HG03469 (cell line): ENCODE measurements at regions not wholly inside any gene's neighbourhood (a gene's known extent, or its start where the extent isn't known, plus 50 kb on each side); places are given as distances from the start of the nearest gene placed in this dataset.
"Not testable (repeated sequence)": the region's sequence is repeated elsewhere in the genome, so short reads cannot be mapped to it uniquely, and the experiment has no call there.

Experiments used
- ATAC-seq: cut with Tn5 transposase; IDR thresholded peaks from one replicate; pipeline ENCODE4 v1.9.1; 2021; ENCODE audit warnings: mild to moderate bottlenecking, moderate library complexity, moderate number of reproducible peaks; ENCODE audit not compliant: unreplicated experiment

DNA sequence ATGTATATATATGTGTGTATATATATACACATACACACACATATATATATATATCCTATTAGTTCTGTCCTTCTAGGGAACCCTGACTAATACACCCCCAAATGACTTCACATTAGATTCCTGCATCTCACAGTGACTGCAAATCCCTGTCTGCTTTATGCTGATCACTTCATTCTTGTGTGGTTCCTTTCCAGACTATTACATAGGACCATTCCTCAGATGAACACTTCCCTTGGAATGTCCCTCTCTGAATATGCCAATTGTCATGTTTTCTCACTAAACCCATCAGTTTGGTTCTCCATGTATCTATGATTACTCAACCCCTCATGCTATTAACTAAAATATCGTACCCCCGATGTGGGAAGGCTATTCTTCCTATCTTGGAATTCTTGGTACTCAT lies 605.2 kb upstream of the NR3C2 start:
- no peak for ATAC-seq

DNA sequence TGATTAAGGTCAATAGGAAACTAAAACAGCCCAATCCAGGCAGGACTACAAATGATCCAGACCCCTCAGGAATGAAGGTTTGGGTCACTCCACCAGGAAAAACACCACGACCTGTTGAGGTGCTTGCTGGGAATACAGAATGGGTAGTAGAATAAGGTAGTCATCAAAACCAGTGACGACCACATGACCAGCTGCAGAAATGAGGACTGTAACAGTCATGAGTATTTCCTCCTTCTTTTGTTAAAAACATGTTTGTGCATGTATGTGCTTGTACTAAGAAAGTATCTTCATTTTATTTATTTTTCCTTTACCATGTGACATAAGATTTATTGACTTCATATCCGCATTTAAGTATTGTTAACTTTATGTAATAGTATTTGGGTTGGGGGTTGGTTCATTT lies 603.5 kb upstream of the NR3C2 start:
- no peak for ATAC-seq

DNA sequence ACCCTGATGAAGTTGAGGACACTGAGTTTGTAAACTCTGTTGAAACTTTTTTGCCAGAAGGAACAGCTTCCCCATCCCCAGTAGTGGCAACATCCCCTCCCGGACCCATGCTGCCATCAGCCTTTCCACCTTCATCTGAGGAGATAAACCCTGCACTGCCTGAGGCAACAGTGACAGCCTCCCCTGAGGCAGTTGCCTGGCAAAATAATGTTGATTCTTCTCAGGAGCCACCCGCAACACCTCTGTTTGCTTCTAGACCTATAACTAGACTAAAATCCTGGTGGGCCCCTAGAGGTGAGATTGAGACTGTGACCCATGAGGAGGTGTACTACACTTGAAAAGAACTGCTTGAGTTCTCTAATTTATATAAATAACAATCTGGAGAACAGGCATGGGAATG lies 597.6 kb upstream of the NR3C2 start:
- ATAC-seq = not testable (repeated sequence)

DNA sequence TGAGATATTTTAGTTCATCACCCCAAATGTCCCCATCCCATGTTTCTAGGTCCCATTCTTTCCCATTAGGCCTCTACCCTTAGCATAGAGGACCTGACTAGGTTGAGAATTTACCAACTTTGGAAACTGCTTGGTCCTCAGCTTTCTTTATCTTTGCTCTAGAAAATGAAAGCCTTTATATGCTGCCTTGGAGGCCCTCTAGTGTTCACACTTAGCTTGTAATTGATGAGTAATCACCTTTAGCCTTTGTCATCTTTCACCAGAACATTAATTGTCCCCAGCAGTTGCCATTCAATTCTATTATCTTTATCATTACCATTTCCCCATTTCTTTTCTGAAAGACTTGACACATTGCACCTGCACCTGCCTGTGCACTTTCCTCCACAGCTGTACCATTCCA lies 589.2 kb upstream of the NR3C2 start:
- ATAC-seq = no peak

DNA sequence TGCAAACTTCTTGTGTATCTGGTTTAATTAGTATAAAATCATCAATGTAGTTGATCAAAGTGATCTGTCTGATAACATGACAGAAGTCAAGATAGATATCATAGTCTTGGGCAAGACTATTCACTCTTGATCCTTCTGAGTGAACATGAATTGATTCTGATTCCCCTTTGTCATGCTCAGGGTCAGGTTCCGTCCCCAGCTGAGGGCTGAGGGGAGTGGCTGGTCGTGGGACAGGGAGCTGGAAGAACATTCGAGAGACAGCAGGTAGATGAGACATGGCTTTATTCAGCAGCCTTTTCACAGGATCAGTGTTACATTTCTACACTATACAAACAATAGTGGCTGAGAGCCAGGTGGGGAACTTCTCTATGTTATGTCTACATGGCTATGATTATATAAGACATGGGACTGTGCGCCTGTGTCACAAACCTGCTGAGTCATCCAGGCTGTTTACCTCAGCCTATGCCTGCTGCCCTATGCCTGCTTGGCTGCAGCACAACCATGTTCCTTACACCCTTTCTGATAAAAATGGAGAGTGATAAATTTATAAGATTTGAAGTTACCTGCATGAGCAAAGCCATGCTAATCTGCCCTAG lies 586.9 kb upstream of the NR3C2 start:
- no peak for ATAC-seq

DNA sequence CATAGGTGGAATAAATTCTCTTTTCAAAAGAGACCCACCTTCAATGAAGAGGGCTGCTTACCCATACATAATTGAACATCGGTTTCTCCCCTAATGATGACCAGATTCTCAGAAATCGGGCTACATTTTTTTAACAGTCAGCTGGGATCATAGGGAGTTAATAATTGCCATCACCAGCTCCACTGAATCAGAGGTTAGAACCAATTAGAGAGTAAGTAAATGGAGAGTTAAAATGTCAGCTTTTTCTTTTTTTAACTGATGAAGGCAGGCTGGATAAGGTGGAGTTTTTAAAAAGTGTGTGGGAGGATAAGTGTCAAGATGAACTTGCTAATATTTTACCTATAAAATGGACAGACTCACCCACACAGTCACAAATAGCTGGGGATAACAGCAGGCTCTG lies 584.5 kb upstream of the NR3C2 start:
- ATAC-seq = no peak

DNA sequence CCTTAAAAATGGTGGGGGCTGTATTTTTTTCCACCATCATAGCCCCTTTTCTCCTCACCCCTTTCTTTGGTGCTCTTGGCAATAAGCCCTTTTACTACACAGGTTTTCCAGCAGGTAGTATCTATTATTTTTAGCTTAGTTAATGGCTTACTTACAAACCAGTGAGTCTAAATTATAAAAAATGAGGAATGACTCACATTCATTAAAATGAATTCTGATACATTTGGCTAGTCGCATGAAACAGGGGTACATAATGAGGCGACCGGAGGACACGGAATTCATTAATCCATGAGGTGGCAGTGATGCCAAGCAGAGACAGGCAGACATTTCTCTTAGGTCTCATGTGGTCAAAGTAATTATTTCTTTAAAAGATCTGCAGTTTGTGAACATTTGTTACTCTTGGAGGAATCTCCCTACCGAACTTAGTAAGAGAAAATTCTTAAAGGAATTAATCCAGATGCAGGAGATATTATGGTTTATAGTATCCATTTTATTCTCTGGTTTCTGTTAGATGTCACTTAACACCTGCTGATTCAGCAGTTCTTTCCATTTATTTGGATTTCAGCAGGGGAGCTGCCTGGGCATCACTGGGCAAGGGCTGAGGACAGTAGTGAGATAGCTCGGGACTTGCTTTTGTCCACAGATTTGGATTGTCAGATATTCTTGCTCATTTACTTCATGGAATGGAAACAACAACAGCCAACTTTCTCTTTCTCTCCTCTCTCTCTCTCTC lies 575.0 kb upstream of the NR3C2 start:
- no peak for ATAC-seq

DNA sequence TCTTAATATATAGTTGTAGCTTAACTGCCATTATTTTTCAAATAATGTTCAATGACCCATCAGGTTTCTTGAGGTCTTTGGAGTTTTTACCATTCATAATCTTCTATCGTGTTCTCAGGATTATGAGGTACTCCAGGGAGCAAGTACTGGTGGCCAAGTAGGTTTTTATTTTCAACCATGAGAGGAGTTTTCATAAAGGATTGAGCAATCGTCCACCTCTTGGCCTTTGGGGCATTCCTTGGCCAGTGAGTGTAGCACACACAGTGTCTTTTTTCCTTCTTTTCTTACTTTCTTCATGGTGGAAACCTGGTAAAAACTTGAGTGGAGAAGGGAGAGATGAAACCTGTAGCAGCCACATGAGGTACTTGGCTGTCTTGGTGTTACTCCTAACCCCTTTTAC lies 567.0 kb upstream of the NR3C2 start:
- ATAC-seq = no peak

DNA sequence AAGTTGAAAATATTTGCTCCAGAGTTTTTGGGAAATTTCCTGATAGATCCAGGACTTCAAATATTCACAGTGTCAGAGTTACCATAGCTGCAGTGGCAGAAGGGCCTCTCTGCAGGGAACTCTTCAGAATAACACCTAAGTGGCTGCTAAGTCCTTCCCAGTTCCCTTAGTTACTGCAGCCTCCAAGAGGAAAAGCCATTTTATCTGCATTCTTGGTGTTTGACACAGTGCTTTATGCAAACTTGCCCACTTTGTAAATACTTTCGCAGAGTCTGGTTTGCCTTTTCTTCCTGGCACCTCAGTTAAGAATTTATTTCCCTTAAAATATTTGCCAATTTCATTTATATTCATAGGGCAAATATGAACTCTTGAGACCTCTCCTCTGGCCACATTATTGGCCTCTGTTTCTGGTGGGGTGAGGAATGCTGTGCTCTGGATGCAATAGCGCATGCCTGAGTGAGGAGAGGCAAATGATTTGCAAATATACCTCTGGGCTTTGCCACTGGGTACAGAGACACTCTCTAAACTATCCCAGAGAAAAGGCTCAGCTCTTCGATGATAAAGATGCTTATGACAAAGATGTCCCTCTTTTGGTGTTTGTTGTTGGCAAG lies 566.3 kb upstream of the NR3C2 start:
- ATAC-seq = no peak

GRCh38 chr4:149005191-149005590 lies 563.0 kb upstream of the NR3C2 start:
- ATAC-seq = no peak

DNA sequence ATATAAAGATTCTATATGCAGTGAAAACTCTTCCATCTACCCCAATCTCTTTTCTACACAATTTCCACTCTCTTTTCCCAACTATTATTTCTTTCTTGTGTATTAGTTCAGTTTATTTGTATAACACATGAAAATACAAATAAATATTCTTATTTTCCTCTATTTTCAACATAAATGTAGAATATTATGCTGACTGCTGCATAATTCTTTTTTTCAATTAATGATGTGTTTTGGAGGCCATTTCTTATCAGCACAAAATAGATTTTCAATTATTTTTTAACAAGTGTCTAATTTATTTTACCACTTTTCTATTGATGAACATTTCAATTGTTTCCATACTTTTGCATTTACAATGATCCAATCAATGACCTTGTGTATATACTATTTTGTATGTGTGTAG lies 557.7 kb upstream of the NR3C2 start:
- no peak for ATAC-seq

DNA sequence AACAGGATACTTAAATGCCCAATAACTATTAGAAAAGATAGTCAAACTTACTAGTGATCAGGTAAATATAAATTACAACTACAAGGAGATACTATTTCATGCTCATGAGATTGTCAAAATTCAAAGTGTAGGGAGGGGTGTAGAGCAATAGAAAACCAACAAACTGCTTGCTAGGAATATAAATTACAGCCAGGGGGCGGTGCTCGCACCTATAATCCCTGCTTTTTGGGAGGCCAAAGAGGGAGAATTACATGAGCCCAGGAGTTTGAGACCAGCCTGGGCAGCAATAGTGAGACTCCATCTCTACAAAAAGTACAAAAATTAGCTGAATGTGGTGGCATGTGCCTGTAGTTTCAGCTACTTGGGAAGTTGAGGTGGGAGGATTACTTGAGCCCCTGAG lies 556.5 kb upstream of the NR3C2 start:
- no peak for ATAC-seq

DNA sequence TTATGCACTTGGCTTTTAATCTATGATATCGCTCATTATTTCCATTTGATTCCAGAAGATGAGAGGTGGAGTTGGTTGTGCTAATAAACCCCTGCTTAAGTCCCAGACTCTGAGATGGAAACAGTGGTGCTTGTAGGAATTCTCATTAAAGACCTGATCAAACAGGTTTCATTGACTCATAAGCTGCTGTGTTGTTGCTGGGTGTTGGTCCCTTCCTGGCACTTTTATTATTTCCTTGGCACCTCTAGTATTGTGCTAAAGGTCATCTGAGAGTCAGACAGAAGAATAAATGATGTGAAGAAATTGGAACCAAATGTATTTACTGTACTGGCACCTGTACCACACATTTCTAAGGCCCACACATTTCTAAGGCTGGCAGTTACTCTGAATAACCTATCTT lies 544.7 kb upstream of the NR3C2 start:
- no peak for ATAC-seq

DNA sequence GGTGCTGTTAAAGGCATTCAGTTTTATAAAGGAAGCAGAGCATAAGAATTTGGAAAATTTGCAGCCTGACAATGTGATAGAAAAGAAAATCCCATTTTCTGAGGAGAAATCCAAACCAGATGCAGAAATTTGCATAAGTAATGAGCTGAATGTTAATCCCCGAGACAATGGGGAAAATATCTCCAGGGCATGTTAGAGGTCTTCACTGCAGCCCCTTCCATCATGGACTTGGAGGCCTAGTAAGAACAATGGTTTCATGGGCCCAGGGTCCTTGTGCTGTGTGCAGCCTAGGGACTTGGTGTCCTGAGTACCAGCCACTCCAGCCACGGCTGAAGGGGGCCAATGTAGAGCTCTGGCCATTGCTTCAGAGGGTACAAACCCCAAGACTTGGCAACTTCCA lies 542.7 kb upstream of the NR3C2 start:
- no peak for ATAC-seq

DNA sequence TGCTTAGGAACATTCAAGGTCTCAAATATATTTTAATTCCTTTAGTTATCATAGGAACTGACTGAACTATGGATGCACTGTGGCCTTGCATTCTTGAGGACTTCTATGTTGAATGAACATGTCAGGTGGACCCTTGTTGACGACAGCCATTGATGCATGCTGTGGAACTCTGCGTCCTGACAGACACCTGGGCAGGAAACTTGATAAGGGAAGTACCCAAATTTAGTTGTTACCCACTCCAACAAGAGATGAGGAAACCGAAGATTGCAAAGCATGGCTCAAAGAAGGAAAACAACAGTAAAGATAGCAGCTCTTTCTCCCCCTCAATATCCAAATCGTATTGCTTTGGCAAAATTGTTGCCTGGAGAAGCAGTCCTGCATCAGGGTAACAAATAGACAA lies 540.0 kb upstream of the NR3C2 start:
- no peak for ATAC-seq

GRCh38 chr4:148980782-148981480 lies 538.7 kb upstream of the NR3C2 start:
- no peak for ATAC-seq

- ATAC-seq = no peak
Measured at GRCh38 chr4:148978301-148978700, 536.1 kb upstream of the NR3C2 start.

DNA sequence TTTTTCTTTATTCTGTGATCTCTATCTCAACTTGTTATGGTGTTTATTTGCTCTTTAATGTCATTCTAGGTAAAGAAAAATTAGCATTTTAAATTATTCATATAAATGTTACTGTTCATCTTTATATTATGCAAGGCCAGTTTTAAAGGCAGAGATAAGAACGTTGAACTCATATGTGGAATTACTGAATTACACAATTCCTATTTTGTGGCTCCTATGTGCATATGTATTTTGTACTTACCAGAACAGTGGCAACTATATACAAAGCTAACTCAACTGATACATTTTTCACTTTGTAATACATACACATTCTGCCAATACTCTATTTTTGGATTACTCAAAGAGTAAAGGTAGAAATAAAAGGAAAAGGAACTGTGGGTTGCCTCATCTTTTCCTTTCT lies 533.2 kb upstream of the NR3C2 start:
- ATAC-seq = no peak

GRCh38 chr4:148965080-148965479 lies 522.9 kb upstream of the NR3C2 start:
- no peak for ATAC-seq

GRCh38 chr4:148964456-148964855 lies 522.2 kb upstream of the NR3C2 start:
- ATAC-seq = no peak

DNA sequence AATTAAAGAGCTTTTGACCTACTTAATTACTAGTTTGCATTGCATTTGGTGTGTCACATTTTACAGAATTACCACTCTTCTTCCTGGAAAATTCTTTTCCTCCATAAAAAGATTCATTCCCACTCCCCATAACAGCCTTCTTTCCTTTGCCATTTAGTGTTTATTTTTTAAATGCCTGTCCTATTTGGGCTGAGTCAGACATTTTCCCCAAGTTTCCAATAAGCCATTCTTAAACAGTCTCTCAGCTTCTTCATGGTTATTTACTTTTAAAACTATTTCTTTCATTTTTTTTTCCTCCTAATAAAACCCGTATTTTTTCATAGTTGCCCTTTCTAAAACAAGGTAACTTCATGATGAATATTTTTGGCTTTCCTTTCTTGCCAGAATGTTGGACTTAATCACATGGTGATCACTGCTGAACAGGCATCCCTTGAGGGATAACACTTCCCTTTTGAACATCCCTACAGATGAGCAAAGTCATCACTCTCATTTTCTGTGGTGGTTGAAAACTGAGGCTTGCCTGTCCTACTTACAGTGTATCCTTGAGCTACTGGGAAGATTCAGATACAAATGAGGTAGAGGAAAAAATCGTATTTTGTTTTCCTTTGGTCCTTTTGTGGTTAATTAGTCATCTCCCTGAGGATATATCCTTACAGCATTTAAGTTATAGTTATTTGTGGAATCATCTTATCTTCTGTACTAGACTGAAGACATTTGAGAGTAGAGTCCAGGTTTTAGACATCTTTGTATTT lies 520.5 kb upstream of the NR3C2 start:
- no peak for ATAC-seq
